Omental fat pad (tissue), 3 donors: ENCODE measurements at regions not wholly inside any gene's neighbourhood (a gene's known extent, or its start where the extent isn't known, plus 50 kb on each side); places are given as distances from the start of the nearest gene placed in this dataset.

Source experiments
- ATAC-seq: fragments of 150-250 bp; one replicate; pipeline ENCODE4 v1.9.1; 2016; ENCODE audit warnings: mild to moderate bottlenecking, moderate library complexity; ENCODE audit not compliant: low FRiP score
- DNase-seq: peaks from one replicate; pipeline ENCODE4 v3.0.0-alpha.2; 2019; ENCODE audit warnings: low spot score
- CTCF ChIP-seq, 3 donors: fragments of 450-650 bp; IDR thresholded peaks; one replicate each; pipeline ENCODE4 v1.5.1; 2016 to 2017; ENCODE audit warnings: antibody characterized with exemption in 3 of 3, mild to moderate bottlenecking in 3 of 3, moderate library complexity in 2 of 3

GRCh38 chr6:125678601-125679000 lies 70.8 kb upstream of the HEY2 start:
- no peak for TF ChIP-seq CTCF (IDR thresholded peaks at IDR 0.05)
- DNase-seq (no peak), ATAC-seq (no peak)

- ATAC-seq (no peak), DNase-seq (no peak)
- no peak for TF ChIP-seq CTCF (IDR thresholded peaks at IDR 0.05)
Measured at GRCh38 chr6:125679128-125679527, 70.3 kb upstream of the HEY2 start.

GRCh38 chr6:125679651-125680050 lies 69.8 kb upstream of the HEY2 start:
- TF ChIP-seq CTCF (IDR thresholded peaks at IDR 0.05) = no peak
- ATAC-seq (no peak), DNase-seq (no peak)

- TF ChIP-seq CTCF (IDR thresholded peaks at IDR 0.05) = no peak
- ATAC-seq (no peak), DNase-seq (no peak)
Measured at GRCh38 chr6:125682939-125683338, 66.5 kb upstream of the HEY2 start.

GRCh38 chr6:125688138-125688537 lies 61.3 kb upstream of the HEY2 start:
- DNase-seq (no peak), ATAC-seq (no peak)
- TF ChIP-seq CTCF (IDR thresholded peaks at IDR 0.05) = no peak

GRCh38 chr6:125693480-125693879 lies 56.0 kb upstream of the HEY2 start:
- TF ChIP-seq CTCF (IDR thresholded peaks at IDR 0.05) = no peak
- ATAC-seq = no peak
- DNase-seq = no peak

GRCh38 chr6:125699591-125699990 lies 49.8 kb upstream of the HEY2 start:
- TF ChIP-seq CTCF (IDR thresholded peaks at IDR 0.05) = no peak
- DNase-seq = no peak
- ATAC-seq = no peak
